Ectodermal cell (in vitro differentiated cells): ENCODE measurements at regions not wholly inside any gene's neighbourhood (a gene's known extent, or its start where the extent isn't known, plus 50 kb on each side); places are given as distances from the start of the nearest gene placed in this dataset.

ENCODE experiments used
- H3K27ac ChIP-seq: 2 replicates; pipeline ENCODE4 v1.7.0; 2013; ENCODE audit warnings: mild to moderate bottlenecking, low read depth, low read length; ENCODE audit not compliant: insufficient read depth, poor library complexity, severe bottlenecking
- H3K27me3 ChIP-seq: 2 replicates; pipeline ENCODE4 v1.7.0; 2013; ENCODE audit warnings: mild to moderate bottlenecking, low read length; ENCODE audit not compliant: insufficient read depth, control insufficient read depth, poor library complexity, severe bottlenecking
- H3K36me3 ChIP-seq: one replicate; pipeline ENCODE4 v1.7.0; 2013; ENCODE audit warnings: low read length; ENCODE audit not compliant: control insufficient read depth, insufficient read depth
- H3K4me1 ChIP-seq: one replicate; pipeline ENCODE4 v1.7.0; 2013; ENCODE audit warnings: low read length; ENCODE audit not compliant: control insufficient read depth, insufficient read depth
- H3K4me3 ChIP-seq: 2 replicates; pipeline ENCODE4 v1.7.0; 2013; ENCODE audit warnings: low read depth, low read length, control low read depth; ENCODE audit not compliant: insufficient read depth
- H3K9me3 ChIP-seq: 2 replicates; pipeline ENCODE4 v1.7.0; 2013; ENCODE audit warnings: mild to moderate bottlenecking, low read length, moderate library complexity; ENCODE audit not compliant: control insufficient read depth
- WGBS, 2 experiments: methylation state at CpG; one replicate each; pipeline ENCODE4 v1.1.7; 2013; ENCODE audit warnings: missing lambda C conversion rate in 2 of 2; 5-methylcytosine and 5-hydroxymethylcytosine counted together

- no peaks in the 10 kb centered on the region for H3K4me1 ChIP-seq
- H3K27me3 ChIP-seq: no peaks in the 10 kb centered on the region
- no peak overlapping the region for H3K4me3 ChIP-seq
- no peaks in the 10 kb centered on the region for H3K9me3 ChIP-seq
- WGBS, 2 experiments: 94 to 100% methylated on average over 2 of the region's 2 CpGs
- no peak overlapping the region for H3K27ac ChIP-seq
- H3K36me3 ChIP-seq: no peaks in the 10 kb centered on the region
Measured at GRCh38 chr13:76229281-76229680, 593.2 kb downstream of the LMO7 start.

- Histone ChIP-seq H3K4me3 (no peak overlapping the region), H3K27ac (no peak overlapping the region), H3K27me3 (no peaks in the 10 kb centered on the region), H3K4me1 (no peaks in the 10 kb centered on the region), H3K36me3 (no peaks in the 10 kb centered on the region), H3K9me3 (no peaks in the 10 kb centered on the region)
- 95 to 100% methylated on average over 1 of the region's 1 CpG for WGBS, 2 experiments
Measured at GRCh38 chr13:76226941-76227340, 590.8 kb downstream of the LMO7 start.

GRCh38 chr13:76225815-76226489 lies 589.8 kb downstream of the LMO7 start:
- H3K9me3 ChIP-seq: no peaks in the 10 kb centered on the region
- H3K27ac ChIP-seq: no peak overlapping the region
- no peaks in the 10 kb centered on the region for H3K4me1 ChIP-seq
- H3K36me3 ChIP-seq: no peaks in the 10 kb centered on the region
- 65 to 66% methylated on average over 7 to 8 of the region's 8 CpGs for WGBS, 2 experiments
- no peaks in the 10 kb centered on the region for H3K27me3 ChIP-seq
- no peak overlapping the region for H3K4me3 ChIP-seq

- H3K4me3 ChIP-seq: no peak overlapping the region
- H3K9me3 ChIP-seq: no peaks in the 10 kb centered on the region
- no peaks in the 10 kb centered on the region for H3K36me3 ChIP-seq
- WGBS, 2 experiments: 90 to 96% methylated on average over 5 of the region's 5 CpGs
- H3K4me1 ChIP-seq: no peaks in the 10 kb centered on the region
- no peak overlapping the region for H3K27ac ChIP-seq
- H3K27me3 ChIP-seq: no peaks in the 10 kb centered on the region
Measured at GRCh38 chr13:76223999-76224398, 587.9 kb downstream of the LMO7 start.

- 94 to 95% methylated on average over 2 of the region's 2 CpGs for WGBS, 2 experiments
- H3K27me3 ChIP-seq: no peaks in the 10 kb centered on the region
Measured at GRCh38 chr13:76223565-76223964, 587.4 kb downstream of the LMO7 start.

GRCh38 chr13:76222511-76222910 lies 586.4 kb downstream of the LMO7 start:
- Histone ChIP-seq H3K4me1 (no peaks in the 10 kb centered on the region), H3K27ac (no peak overlapping the region), H3K4me3 (no peak overlapping the region), H3K36me3 (no peaks in the 10 kb centered on the region), H3K27me3 (no peaks in the 10 kb centered on the region), H3K9me3 (no peaks in the 10 kb centered on the region)
- 58 to 64% methylated on average over 2 of the region's 2 CpGs for WGBS, 2 experiments

More at GRCh38 chr13:76223565-76223964, 587.4 kb downstream of the LMO7 start:
- Histone ChIP-seq H3K36me3 (no peaks in the 10 kb centered on the region), H3K27ac (no peak overlapping the region), H3K4me1 (no peaks in the 10 kb centered on the region), H3K9me3 (no peaks in the 10 kb centered on the region), H3K4me3 (no peak overlapping the region)

- Histone ChIP-seq H3K27ac (no peak overlapping the region), H3K9me3 (no peaks in the 10 kb centered on the region), H3K4me1 (no peaks in the 10 kb centered on the region), H3K4me3 (no peak overlapping the region), H3K27me3 (no peaks in the 10 kb centered on the region), H3K36me3 (no peaks in the 10 kb centered on the region)
- 86 to 100% methylated on average over 1 to 2 of the region's 2 CpGs for WGBS, 2 experiments
Measured at GRCh38 chr13:76216729-76217128, 580.6 kb downstream of the LMO7 start.

GRCh38 chr13:76214001-76214400 lies 577.9 kb downstream of the LMO7 start:
- Histone ChIP-seq H3K4me1 (no peaks in the 10 kb centered on the region), H3K27me3 (no peaks in the 10 kb centered on the region), H3K36me3 (no peaks in the 10 kb centered on the region), H3K9me3 (no peaks in the 10 kb centered on the region), H3K27ac (no peak overlapping the region), H3K4me3 (no peak overlapping the region)
- 80 to 94% methylated on average over 1 of the region's 1 CpG for WGBS, 2 experiments

- H3K4me3 ChIP-seq: no peak overlapping the region
- H3K36me3 ChIP-seq: no peaks in the 10 kb centered on the region
- no peaks in the 10 kb centered on the region for H3K9me3 ChIP-seq
- WGBS, 2 experiments: 80 to 81% methylated on average over 3 of the region's 3 CpGs
- H3K27me3 ChIP-seq: no peaks in the 10 kb centered on the region
- no peak overlapping the region for H3K27ac ChIP-seq
- H3K4me1 ChIP-seq: no peaks in the 10 kb centered on the region
Measured at GRCh38 chr13:76213423-76213904, 577.3 kb downstream of the LMO7 start.

- H3K4me3 ChIP-seq: no peak overlapping the region
- H3K27ac ChIP-seq: no peak overlapping the region
- no peaks in the 10 kb centered on the region for H3K9me3 ChIP-seq
- no peaks in the 10 kb centered on the region for H3K4me1 ChIP-seq
- WGBS, 2 experiments: 89 to 96% methylated on average over 1 of the region's 1 CpG
- no peaks in the 10 kb centered on the region for H3K36me3 ChIP-seq
- no peaks in the 10 kb centered on the region for H3K27me3 ChIP-seq
Measured at GRCh38 chr13:76210262-76210661, 574.1 kb downstream of the LMO7 start.
